GM21576 (cell line): ENCODE measurements at regions not wholly inside any gene's neighbourhood (a gene's known extent, or its start where the extent isn't known, plus 50 kb on each side); places are given as distances from the start of the nearest gene placed in this dataset.
"Not testable (repeated sequence)": the region's sequence is repeated elsewhere in the genome, so short reads cannot be mapped to it uniquely, and the experiment has no call there.

Source experiments
- ATAC-seq: cut with Tn5 transposase; IDR thresholded peaks from one replicate; pipeline ENCODE4 v1.9.1; 2021; ENCODE audit warnings: mild to moderate bottlenecking, moderate library complexity; ENCODE audit not compliant: unreplicated experiment

GRCh38 chr10:8128511-8128910 lies 74.0 kb downstream of the GATA3 start:
- no peak for ATAC-seq

DNA sequence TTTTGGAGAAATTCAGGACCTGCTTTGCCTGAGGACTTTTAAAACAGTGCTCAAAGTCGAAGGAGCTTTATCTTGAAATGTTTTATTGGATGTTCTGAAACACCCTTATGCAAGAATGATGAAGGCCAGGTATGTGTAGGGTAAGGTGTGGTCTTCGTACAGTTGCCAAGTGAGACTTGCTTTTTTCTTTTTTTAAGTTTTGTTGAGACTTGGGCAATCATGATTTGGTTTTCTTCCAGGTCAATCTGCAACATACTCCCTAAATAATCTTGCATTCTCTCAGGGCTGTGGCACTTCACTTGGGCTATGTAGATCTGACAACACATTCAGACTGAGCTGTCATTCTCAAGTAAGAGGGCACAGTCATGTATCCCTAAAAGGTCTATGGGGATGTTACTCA lies 75.0 kb downstream of the GATA3 start:
- ATAC-seq: no peak

DNA sequence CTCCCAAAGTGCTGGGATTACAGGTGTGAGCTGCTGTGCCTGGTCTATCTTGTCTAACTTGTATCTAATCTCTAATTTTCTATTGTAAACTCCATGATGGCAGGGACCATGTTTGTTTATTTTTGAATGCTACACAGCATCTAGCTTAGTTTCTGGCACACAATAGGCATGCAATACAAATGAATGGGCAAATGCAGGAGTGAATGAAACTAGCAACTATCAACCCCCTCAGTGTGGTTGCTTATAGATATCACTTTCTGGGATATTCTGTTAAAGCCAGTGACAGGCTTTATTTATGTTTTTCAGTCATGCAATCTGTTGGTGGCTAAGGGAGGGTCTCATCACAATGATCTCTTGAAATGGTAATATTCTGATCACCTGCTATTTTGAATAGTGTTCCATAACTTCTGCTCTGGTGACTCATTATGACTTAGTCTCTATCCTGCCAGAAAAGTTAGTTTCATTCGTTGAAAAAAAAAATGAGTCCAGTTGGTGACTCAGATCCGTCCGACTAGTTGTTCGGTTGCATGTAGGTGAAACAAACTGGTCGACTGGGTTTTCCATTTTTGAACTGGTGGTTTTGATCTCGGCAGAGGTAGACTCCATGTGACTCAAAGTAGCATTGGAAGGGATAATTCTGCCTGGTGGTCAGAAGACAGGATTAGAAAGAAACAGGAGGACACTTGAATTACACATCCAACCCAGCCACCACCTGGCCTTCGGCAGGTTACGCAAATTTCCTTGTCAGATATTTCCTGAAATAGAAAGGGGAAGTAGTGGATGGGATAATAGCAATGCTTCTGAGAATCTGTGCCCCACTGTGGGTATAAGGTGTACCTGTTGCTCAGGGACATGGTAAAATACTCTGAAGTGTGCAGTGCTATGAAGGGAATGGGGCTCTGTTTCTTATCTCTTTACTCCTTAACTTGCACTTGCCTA lies 76.8 kb downstream of the GATA3 start:
- peak; percentile 48 for ATAC-seq

DNA sequence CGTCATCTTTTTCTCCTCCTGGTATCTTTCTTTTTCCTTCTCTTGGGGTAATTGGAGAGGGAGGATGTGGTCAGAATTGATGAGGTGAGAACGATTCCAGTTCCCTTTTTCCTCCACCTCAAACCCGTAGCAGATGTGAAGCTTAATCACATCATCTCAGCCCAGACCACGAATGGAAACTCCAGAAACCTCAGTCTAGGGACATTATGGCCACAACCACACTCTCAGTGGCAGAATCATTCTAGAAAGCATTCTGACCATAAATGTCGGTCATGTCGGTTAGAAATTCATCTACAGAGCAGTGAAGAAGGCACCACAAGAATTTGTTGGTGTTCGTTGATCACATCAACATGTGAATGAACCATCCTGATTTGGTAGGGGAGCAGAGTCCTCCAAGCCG lies 78.7 kb downstream of the GATA3 start:
- ATAC-seq: peak; percentile 73

DNA sequence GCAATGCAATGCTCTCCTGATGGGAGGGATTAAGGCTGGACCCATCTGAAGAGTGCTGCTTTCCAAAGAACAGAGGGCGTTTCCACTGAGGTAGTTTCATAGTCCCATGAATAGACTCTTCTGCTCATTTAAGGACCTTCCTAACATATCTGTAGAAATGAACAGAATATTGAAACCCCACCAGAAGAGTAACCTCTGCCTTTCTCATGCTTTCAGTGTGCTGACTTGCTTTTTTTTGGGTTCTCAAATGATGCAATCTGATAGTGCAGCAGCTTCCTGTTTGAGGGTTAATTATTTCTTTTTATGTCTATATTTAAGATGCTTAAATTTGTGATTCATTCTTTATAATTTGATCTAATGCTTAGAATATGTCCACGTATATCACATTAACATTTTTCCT lies 82.2 kb downstream of the GATA3 start:
- no peak for ATAC-seq

- ATAC-seq: no peak
Measured at GRCh38 chr10:8137272-8137681, 82.8 kb downstream of the GATA3 start.

- ATAC-seq: no peak
Measured at GRCh38 chr10:8137726-8138125, 83.2 kb downstream of the GATA3 start.

DNA sequence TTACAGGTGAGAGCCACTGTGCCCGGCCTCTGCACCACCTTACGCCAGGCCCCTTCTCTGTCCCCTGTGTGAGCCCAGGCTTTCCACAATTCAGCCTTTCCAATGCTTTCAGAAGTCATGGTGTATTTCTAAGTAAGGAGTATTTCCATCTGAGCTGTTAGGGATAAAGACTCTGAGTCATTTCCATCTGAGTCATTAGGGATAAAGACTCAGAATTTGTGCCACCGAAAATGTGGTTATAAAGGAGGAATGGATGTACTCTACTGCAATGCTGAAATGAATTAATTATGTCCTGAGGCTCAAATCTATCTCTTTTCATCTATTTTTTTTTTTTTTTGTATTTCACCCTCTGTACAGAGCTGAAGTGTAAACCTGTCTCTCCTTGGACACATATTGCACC lies 84.0 kb downstream of the GATA3 start:
- ATAC-seq: no peak

GRCh38 chr10:8144496-8144895 lies 90.0 kb downstream of the GATA3 start:
- ATAC-seq: no peak

- ATAC-seq: no peak
Measured at GRCh38 chr10:8146650-8147049, 92.2 kb downstream of the GATA3 start.

- ATAC-seq: no peak
Measured at GRCh38 chr10:8149991-8150390, 95.5 kb downstream of the GATA3 start.

- ATAC-seq: no peak
Measured at GRCh38 chr10:8150401-8150905, 96.0 kb downstream of the GATA3 start.

- no peak for ATAC-seq
Measured at GRCh38 chr10:8151086-8151485, 96.6 kb downstream of the GATA3 start.

- ATAC-seq: no peak
Measured at GRCh38 chr10:8156918-8157317, 102.4 kb downstream of the GATA3 start.

DNA sequence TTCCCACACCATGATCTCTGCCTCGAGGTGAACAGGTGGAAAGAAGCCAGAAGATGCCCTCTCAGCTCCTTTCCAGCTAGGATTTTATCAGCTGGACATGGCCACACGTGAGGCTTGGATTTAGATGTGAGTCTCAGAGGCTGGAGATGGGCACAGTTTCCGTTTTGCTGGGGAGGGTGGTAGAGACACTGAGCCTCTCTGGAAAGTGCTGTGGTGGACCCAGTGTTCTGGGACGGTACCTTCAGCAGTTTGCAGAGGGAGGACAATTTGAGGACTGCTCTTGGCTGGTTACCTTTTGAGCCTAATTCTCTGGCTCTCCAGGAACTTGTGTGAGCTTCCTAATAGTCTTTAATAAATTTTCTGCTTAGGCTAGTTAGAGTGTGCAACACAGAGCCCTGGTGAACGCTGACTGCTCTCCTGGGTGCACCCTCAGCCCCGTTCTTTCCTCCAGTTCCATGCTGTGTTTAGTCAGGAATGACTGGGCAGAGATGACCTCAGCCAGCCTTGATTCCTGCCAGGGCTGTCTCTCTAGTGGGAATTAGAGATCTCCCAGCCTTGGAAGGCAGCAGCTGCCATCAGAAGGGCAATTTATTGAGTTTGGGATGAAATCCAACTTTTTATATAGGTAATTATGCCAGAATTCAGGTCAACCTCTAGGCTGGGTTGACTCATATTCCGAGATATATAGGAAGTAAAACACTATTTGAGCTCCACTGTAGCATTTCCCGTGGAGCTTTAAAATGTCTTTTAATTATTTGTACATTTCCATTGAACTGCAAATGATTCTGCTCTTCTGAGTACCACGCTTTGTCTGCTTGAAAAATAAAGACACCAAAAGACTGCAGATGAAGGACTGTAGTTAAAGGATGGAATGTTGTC lies 103.9 kb downstream of the GATA3 start:
- ATAC-seq: no peak

- ATAC-seq: no peak
Measured at GRCh38 chr10:8159341-8160165, 105.1 kb downstream of the GATA3 start.

- ATAC-seq: no peak
Measured at GRCh38 chr10:8163824-8164223, 109.3 kb downstream of the GATA3 start.

GRCh38 chr10:8164640-8165039 lies 110.2 kb downstream of the GATA3 start:
- not testable (repeated sequence) for ATAC-seq

GRCh38 chr10:8168836-8169235 lies 114.3 kb downstream of the GATA3 start:
- ATAC-seq: no peak

DNA sequence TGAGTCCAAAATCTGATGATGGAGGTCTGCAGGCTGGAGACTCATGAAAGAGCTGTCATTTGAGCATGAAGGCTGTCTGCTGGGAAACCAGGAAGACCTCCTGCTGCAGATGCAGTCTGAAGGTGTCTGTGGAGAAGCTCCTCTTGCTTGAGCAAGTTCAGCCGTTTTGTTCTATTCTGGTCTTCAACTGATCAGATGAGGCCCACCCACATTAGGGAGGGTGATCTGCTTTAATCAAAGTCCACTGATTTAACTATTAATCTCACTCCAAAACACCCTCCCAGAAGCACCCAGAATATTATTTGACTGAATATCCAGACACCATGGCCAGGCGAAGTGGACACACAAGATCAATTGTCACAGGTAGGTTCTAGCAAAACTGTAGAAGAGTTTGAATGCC lies 116.5 kb downstream of the GATA3 start:
- no peak for ATAC-seq

- no peak for ATAC-seq
Measured at GRCh38 chr10:8172604-8173003, 118.1 kb downstream of the GATA3 start.
